Psoas muscle (tissue), 7 donors: ENCODE measurements at regions not wholly inside any gene's neighbourhood (a gene's known extent, or its start where the extent isn't known, plus 50 kb on each side); places are given as distances from the start of the nearest gene placed in this dataset.

Experiments used
- ATAC-seq, 4 donors: fragments of 200-7000 bp; cut with Tn5 transposase; one replicate each; pipeline ENCODE4 v1.9.1; 2020; ENCODE audit warnings: moderate library complexity in 3 of 4, mild to moderate bottlenecking in 2 of 4
- DNase-seq, 2 donors: peaks; one replicate each; pipeline ENCODE4 v3.0.0-alpha.2; 2020
- H3K27ac ChIP-seq: fragments of 200-600 bp; one replicate; pipeline ENCODE4 v1.8.0; 2022
- H3K27me3 ChIP-seq, 3 donors: fragments of 200-600 bp in 1 of 3; one replicate each; pipeline versions ENCODE4 v1.6.1 to v1.8.0; 2013 to 2022; ENCODE audit warnings: low read length in 2 of 3, mild to moderate bottlenecking in 2 of 3, moderate library complexity in 1 of 3; ENCODE audit not compliant: insufficient read depth in 3 of 3
- H3K36me3 ChIP-seq, 2 donors: fragments of 200-600 bp in 1 of 2; one replicate each; pipeline versions ENCODE4 v1.6.1 to v1.8.0; 2013 to 2022; ENCODE audit warnings: low read depth in 1 of 2, mild to moderate bottlenecking in 1 of 2, moderate library complexity in 1 of 2; ENCODE audit not compliant: insufficient read depth in 1 of 2
- H3K4me1 ChIP-seq: fragments of 200-600 bp; one replicate; pipeline ENCODE4 v1.8.0; 2022
- H3K4me3 ChIP-seq: fragments of 200-600 bp; one replicate; pipeline ENCODE4 v1.8.0; 2022; ENCODE audit warnings: mild to moderate bottlenecking
- H3K9me3 ChIP-seq: fragments of 200-600 bp; one replicate; pipeline ENCODE4 v1.8.0; 2022
- WGBS, 3 donors: extraction: QIAGEN DNeasy Blood & Tissue Kit; methylation state at CpG; one replicate each; pipeline versions ENCODE4 v1.1.6 to v1.1.7; 2013; 5-methylcytosine and 5-hydroxymethylcytosine counted together
- intact Hi-C, 2 donors: fragments of 100-400 bp; cut with DNase I; formaldehyde crosslinking; loops; one replicate each; pipeline versions ENCODE4 v1.11.0 to v1.14.2; 2022
- TF ChIP-seq, protein P1 (sequence below): fragments of 200-600 bp; IDR thresholded peaks from one replicate; pipeline ENCODE4 v1.8.0; 2022; ENCODE audit warnings: antibody characterized with exemption
- donor health status: healthy with polysubstance abuse.
- donor health status: DM: no; HTN: no; CAD: no; lungs with moderate emphysema.
- donor health status: Bipolar disorder and iron deficiency.
- donor health status: healthy.
- donor health status: DM: yes; HTN: yes; CAD: no.
- donor health status: DM: no; HTN: no; CAD: no.
- donor health status: DM: yes; HTN: yes; CAD: no.

DNA sequence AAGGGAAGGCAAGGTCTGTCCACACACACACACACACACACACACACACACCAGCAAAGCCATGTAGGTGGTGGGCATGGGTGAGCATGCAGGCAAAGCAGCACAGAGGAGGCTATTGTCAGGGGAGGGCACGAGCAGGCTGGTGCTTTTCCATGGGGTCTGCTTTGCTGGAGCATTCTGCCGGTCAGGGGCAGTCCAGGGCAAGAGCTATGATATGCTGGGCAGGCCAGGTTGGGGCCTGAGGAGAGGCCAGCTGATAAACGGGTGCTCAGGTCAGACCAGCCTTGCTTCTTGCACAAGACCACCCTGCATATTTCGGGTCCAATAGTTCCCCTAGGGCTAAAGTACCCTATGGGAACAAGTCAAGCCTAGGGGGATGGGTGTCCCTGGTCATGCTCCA lies 253.9 kb upstream of the DMAC1 start:
- Histone ChIP-seq H3K9me3 (peaks cover 7% of the 10 kb centered on the region), H3K36me3 (no peaks in the 10 kb centered on the region), H3K4me3 (no peak overlapping the region), H3K4me1 (no peaks in the 10 kb centered on the region), H3K27me3 (no peaks in the 10 kb centered on the region), H3K27ac (no peak overlapping the region)
- WGBS, 3 donors, result 65 to 66% (median 65%) methylated on average over 4 of the region's 4 CpGs
- TF ChIP-seq, protein P1, sequence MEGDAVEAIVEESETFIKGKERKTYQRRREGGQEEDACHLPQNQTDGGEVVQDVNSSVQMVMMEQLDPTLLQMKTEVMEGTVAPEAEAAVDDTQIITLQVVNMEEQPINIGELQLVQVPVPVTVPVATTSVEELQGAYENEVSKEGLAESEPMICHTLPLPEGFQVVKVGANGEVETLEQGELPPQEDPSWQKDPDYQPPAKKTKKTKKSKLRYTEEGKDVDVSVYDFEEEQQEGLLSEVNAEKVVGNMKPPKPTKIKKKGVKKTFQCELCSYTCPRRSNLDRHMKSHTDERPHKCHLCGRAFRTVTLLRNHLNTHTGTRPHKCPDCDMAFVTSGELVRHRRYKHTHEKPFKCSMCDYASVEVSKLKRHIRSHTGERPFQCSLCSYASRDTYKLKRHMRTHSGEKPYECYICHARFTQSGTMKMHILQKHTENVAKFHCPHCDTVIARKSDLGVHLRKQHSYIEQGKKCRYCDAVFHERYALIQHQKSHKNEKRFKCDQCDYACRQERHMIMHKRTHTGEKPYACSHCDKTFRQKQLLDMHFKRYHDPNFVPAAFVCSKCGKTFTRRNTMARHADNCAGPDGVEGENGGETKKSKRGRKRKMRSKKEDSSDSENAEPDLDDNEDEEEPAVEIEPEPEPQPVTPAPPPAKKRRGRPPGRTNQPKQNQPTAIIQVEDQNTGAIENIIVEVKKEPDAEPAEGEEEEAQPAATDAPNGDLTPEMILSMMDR, result no peak
- DNase-seq, result no peak
- intact Hi-C loops, result no loop called here
- no peak for ATAC-seq

DNA sequence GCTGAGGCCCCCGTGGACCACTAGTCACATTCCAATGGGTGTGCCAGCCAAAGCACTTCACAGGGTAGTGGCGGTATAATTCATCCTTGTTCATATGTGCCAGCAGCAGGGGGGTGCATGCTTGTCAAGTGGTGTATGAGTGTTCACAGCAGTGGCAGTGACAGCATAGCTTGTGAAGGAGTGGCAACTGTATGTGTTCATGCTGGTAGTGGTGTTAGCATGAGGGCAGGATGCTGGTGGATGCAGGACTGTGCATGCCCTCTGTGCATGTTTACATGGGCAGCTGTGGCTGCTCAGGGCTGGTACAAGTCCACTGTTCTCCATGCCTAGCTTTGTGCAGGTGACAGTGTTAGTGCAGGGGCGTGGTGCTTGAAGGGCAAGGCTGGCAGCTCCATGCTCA lies 253.4 kb upstream of the DMAC1 start:
- Histone ChIP-seq H3K27me3 (no peaks in the 10 kb centered on the region), H3K9me3 (peaks cover 7% of the 10 kb centered on the region), H3K4me1 (no peaks in the 10 kb centered on the region), H3K36me3 (no peaks in the 10 kb centered on the region), H3K27ac (no peak overlapping the region), H3K4me3 (no peak overlapping the region)
- no peak for ATAC-seq
- no peak for DNase-seq
- WGBS, 3 donors, result 69 to 73% (median 71%) methylated on average over 3 of the region's 3 CpGs
- intact Hi-C loops, result no loop called here
- TF ChIP-seq, protein P1, result no peak

DNA sequence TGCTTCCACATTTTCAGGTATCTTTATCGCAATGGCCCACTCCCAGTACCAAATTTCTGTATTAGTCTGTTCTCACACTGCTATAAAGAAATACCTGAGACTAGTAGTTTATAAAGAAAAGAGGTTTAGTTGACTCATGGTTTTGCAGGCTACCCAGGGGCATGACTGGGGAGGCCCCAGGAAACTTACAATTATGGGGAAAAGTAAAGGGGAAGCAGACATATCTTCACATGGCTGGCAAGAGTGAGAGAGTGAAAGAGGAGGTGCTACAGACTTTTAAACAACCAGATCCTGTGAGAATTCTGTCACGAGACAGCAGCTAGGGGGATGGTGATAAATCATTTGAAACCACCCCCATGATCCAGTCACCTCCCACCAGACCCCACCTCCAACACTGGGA lies 238.2 kb upstream of the DMAC1 start:
- WGBS, 3 donors, result 53 to 65% (median 59%) methylated on average over 2 of the region's 2 CpGs

DNA sequence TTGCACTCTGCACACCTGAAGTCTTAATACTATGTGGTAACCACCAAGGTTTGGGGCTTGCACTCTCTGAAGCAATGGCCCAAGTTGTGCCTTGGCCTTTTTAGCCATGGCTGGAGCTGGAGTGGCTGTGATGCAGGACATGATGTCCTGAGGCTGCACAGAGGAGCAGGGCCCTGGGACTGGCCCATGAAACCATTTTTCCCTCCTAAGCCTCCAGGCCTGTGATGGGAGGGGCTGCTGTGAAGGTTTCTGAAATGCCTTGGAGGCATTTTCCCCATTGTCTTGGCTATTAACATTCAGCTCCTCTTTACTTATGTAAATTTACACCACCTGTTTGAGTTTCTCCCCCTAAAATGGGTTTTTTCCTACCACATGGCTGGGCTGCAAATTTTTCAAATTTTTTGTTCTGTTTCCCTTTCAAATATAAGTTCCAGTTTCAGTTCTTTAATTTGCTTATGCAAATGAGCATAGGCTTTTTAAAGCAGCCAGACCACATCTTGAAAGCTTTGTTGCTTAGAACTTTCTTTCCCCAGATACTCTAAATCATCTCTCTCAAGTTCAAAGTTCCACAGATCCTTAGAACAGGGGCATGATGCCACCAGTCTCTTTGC lies 237.4 kb upstream of the DMAC1 start:
- no peaks in the 10 kb centered on the region for H3K36me3 ChIP-seq
- no peak overlapping the region for H3K4me3 ChIP-seq
- TF ChIP-seq, protein P1, result no peak
- no peaks in the 10 kb centered on the region for H3K27me3 ChIP-seq
- peaks cover 10% of the 10 kb centered on the region for H3K9me3 ChIP-seq
- no peak overlapping the region for H3K27ac ChIP-seq
- no peak for ATAC-seq
- no peak for DNase-seq
- intact Hi-C loops, result no loop called here
- no peaks in the 10 kb centered on the region for H3K4me1 ChIP-seq

More for the DNA sequence above, 238.2 kb upstream of the DMAC1 start:
- Histone ChIP-seq H3K4me1 (no peaks in the 10 kb centered on the region), H3K4me3 (no peak overlapping the region), H3K36me3 (no peaks in the 10 kb centered on the region), H3K27me3 (no peaks in the 10 kb centered on the region), H3K9me3 (peaks cover 10% of the 10 kb centered on the region), H3K27ac (no peak overlapping the region)
- TF ChIP-seq, protein P1, result no peak
- intact Hi-C loops, result no loop called here
- ATAC-seq (no peak), DNase-seq (no peak)

DNA sequence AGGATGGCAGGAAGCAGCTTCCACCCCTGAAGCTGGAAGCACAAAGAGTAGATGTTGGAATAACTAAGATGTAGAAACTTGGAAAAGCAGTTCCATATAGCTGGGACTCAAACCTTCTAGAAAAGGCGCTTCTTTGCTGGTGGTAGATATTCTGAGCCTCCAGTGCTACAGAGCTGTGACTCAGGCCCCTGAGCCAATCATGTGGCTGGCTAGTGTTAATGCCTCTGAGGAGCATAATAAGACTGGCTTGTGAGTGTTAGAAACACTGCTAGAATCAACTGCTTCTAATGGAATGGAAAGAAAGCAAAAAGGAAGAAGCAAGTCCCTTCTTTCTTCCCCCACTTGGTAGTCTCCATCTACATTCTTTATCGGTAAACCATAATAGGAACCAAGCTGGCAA lies 234.2 kb upstream of the DMAC1 start:
- H3K27ac ChIP-seq, result no peak overlapping the region
- no peaks in the 10 kb centered on the region for H3K27me3 ChIP-seq
- intact Hi-C loops, result no loop called here
- no peaks in the 10 kb centered on the region for H3K4me1 ChIP-seq
- no peaks in the 10 kb centered on the region for H3K9me3 ChIP-seq
- H3K4me3 ChIP-seq, result no peak overlapping the region
- H3K36me3 ChIP-seq, result no peaks in the 10 kb centered on the region
- TF ChIP-seq, protein P1, result no peak
- WGBS, 3 donors, result 85 to 93% (median 93%) methylated on average over 2 of the region's 2 CpGs
- ATAC-seq (no peak), DNase-seq (no peak)
